ENCODE measurements at regions not wholly inside any gene's neighbourhood (a gene's known extent, or its start where the extent isn't known, plus 50 kb on each side); places are given as distances from the start of the nearest gene placed in this dataset.

- TF ChIP-seq POLR2AphosphoS5 (IDR thresholded peaks at IDR 0.05; ENCODE audit: insufficient read depth, low read depth, low read length) = no peak
- no peak for TF ChIP-seq CTCF (IDR thresholded peaks at IDR 0.05; ENCODE audit: extremely low read depth in 1 of 2, insufficient read depth in 1 of 2, low read depth in 1 of 2, low read length in 2 of 2)
- TF ChIP-seq MYC (IDR thresholded peaks at IDR 0.05; ENCODE audit: low read depth, low read length) = no peak
- no peak for TF ChIP-seq POLR2A (IDR thresholded peaks at IDR 0.05; ENCODE audit: low read depth, low read length)
- TF ChIP-seq MAX (IDR thresholded peaks at IDR 0.05; ENCODE audit: insufficient read depth, insufficient read length) = no peak
- TF ChIP-seq FOS (IDR thresholded peaks at IDR 0.05; ENCODE audit: borderline replicate concordance, insufficient read depth, low read length) = peak; percentile 80
- no peak for TF ChIP-seq EZH2 (IDR thresholded peaks at IDR 0.05; ENCODE audit: borderline replicate concordance, low read depth, low read length, severe bottlenecking)
- peak; percentile 75 for TF ChIP-seq JUN (IDR thresholded peaks at IDR 0.05; ENCODE audit: borderline replicate concordance, insufficient read depth, insufficient read length, low read depth)
- TF ChIP-seq GATA2 (IDR thresholded peaks at IDR 0.05; ENCODE audit: insufficient read depth, insufficient read length, low read depth, low read length) = peak; percentile 29
Measured at GRCh38 chr3:78139166-78139565, 1099.3 kb downstream of the ROBO2 start.

Measured in endothelial cell of umbilical vein (primary cell).